ENCODE measurements at regions not wholly inside any gene's neighbourhood (a gene's known extent, or its start where the extent isn't known, plus 50 kb on each side); places are given as distances from the start of the nearest gene placed in this dataset.

GRCh38 chr9:23493219-23493618, 332.8 kb downstream of the ELAVL2 start:
- TF ChIP-seq CTCF (conservative IDR thresholded peaks at IDR 0.05; ENCODE audit: low read length) (no peak), EZH2phosphoT487 (IDR thresholded peaks at IDR 0.05; ENCODE audit: borderline replicate concordance, low read depth, low read length) (no peak)

Measured in OCI-LY7 (cell line).